Natural killer cell (primary cell): ENCODE measurements at regions not wholly inside any gene's neighbourhood (a gene's known extent, or its start where the extent isn't known, plus 50 kb on each side); places are given as distances from the start of the nearest gene placed in this dataset.
"Not testable (repeated sequence)": the region's sequence is repeated elsewhere in the genome, so short reads cannot be mapped to it uniquely, and the experiment has no call there.

Experiments
- ATAC-seq, 3 donors: fragments of 150-1000 bp in 2 of 3; fragments of 200-7000 bp in 1 of 3; cut with Tn5 transposase; 1 replicate in 1 of 3; 2 replicates in 2 of 3; pipeline ENCODE4 v1.10.0; 2021; ENCODE audit warnings: mild to moderate bottlenecking in 2 of 3, moderate library complexity in 2 of 3
- DNase-seq, 2 donors: peaks; one replicate each; pipeline versions ENCODE4 v3.0.0 to v3.0.0-alpha.2; 2013 to 2021; ENCODE audit warnings: mixed read lengths in 1 of 2
- H3K27ac ChIP-seq: one replicate; pipeline ENCODE4 v1.5.1; 2013; ENCODE audit warnings: mild to moderate bottlenecking, low read length
- H3K27me3 ChIP-seq: one replicate; pipeline ENCODE4 v1.6.1; 2013; ENCODE audit warnings: low read length; ENCODE audit not compliant: control insufficient read depth, insufficient read depth
- H3K36me3 ChIP-seq: one replicate; pipeline ENCODE4 v1.6.1; 2013; ENCODE audit warnings: low read length; ENCODE audit not compliant: control insufficient read depth, insufficient read depth
- H3K4me1 ChIP-seq: one replicate; pipeline ENCODE4 v1.6.1; 2013; ENCODE audit warnings: low read length; ENCODE audit not compliant: control insufficient read depth, insufficient read depth
- H3K4me3 ChIP-seq: one replicate; pipeline ENCODE4 v1.5.1; 2013; ENCODE audit warnings: low read length
- H3K9me3 ChIP-seq: one replicate; pipeline ENCODE4 v1.6.1; 2013; ENCODE audit warnings: low read length; ENCODE audit not compliant: control insufficient read depth, insufficient read depth
- H3K27ac Mint-ChIP-seq, 2 donors: one replicate each; pipeline ENCODE4 v1.8.0; 2022; ENCODE audit warnings: mild to moderate bottlenecking in 2 of 2, mixed read lengths in 2 of 2, moderate library complexity in 1 of 2
- H3K27me3 Mint-ChIP-seq, 2 donors: one replicate each; pipeline ENCODE4 v1.8.0; 2022; ENCODE audit warnings: low read depth in 2 of 2, mixed read lengths in 2 of 2
- H3K36me3 Mint-ChIP-seq: one replicate; pipeline ENCODE4 v1.8.0; 2022; ENCODE audit warnings: mixed read lengths
- H3K4me1 Mint-ChIP-seq, 2 donors: one replicate each; pipeline ENCODE4 v1.8.0; 2022; ENCODE audit warnings: mixed read lengths in 2 of 2
- H3K4me3 Mint-ChIP-seq: one replicate; pipeline ENCODE4 v1.8.0; 2022; ENCODE audit warnings: mild to moderate bottlenecking, moderate library complexity, mixed read lengths
- H3K9me3 Mint-ChIP-seq, 2 donors: one replicate each; pipeline ENCODE4 v1.8.0; 2022; ENCODE audit warnings: mixed read lengths in 2 of 2
- WGBS: methylation state at CpG from one replicate; pipeline ENCODE4 v1.1.7; 2013; ENCODE audit warnings: missing lambda C conversion rate; ENCODE audit not compliant: insufficient coverage; 5-methylcytosine and 5-hydroxymethylcytosine counted together
- intact Hi-C: fragments of 100-400 bp; cut with micrococcal nuclease; formaldehyde crosslinking; loops from one replicate; pipeline ENCODE4 v1.14.2; 2022

DNA sequence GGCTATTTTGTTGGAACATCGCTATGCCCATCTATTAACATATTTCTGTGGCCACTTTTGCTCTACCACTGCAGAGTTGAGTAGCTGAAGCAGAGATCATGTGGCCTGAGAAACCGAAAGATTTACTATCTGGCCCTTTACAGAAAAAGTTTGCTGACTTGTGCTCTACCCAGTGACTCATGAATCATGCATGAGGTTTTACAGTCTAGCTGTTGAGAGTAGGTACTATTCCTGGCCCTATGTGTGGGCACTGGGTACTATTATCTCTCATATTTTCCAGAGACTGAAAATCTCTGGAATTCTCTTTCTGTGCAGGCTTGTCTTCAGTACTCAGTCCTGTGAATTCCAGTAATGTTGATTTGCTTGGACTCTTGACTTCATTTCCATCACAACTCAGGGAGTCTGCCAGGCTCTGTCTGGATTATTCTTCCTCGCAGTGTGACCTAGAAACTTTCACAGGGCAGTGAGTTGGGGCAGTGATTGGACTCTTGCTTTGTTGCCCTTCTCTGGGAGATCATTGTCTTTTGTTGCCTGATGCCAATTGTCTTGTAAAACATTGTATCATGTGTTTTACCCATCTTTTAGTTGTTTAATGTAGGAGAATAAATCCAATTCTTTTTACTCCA is 121.3 kb upstream of the PRSS12 start:
- H3K27ac ChIP-seq, intact Hi-C loops, DNase-seq, H3K36me3 Mint-ChIP-seq, H3K9me3 Mint-ChIP-seq, H3K4me1 ChIP-seq, H3K4me3 Mint-ChIP-seq, ATAC-seq, H3K36me3 ChIP-seq, H3K27me3 ChIP-seq, H3K4me1 Mint-ChIP-seq, H3K27ac Mint-ChIP-seq, H3K9me3 ChIP-seq, H3K4me3 ChIP-seq, H3K27me3 Mint-ChIP-seq: not testable (repeated sequence)
- 87% methylated on average over 2 of the region's 3 CpGs for WGBS

- not testable (repeated sequence) for H3K4me3 Mint-ChIP-seq
Observed at GRCh38 chr4:118474771-118475170, 122.0 kb upstream of the PRSS12 start.

GRCh38 chr4:118475901-118476300 is 123.1 kb upstream of the PRSS12 start:
- H3K27ac ChIP-seq, H3K36me3 Mint-ChIP-seq, H3K9me3 ChIP-seq, DNase-seq, H3K4me1 ChIP-seq, intact Hi-C loops, H3K36me3 ChIP-seq, H3K27ac Mint-ChIP-seq, H3K9me3 Mint-ChIP-seq, H3K27me3 ChIP-seq, H3K27me3 Mint-ChIP-seq, H3K4me1 Mint-ChIP-seq, H3K4me3 Mint-ChIP-seq, ATAC-seq, H3K4me3 ChIP-seq: not testable (repeated sequence)
- no CpG with 5 or more reads among the region's 3 CpGs for WGBS

More at GRCh38 chr4:118474771-118475170, 122.0 kb upstream of the PRSS12 start:
- H3K9me3 ChIP-seq, ATAC-seq, DNase-seq, H3K36me3 Mint-ChIP-seq, H3K4me3 ChIP-seq, H3K4me1 ChIP-seq, H3K27ac Mint-ChIP-seq, intact Hi-C loops, H3K36me3 ChIP-seq, H3K27ac ChIP-seq, H3K9me3 Mint-ChIP-seq, H3K4me1 Mint-ChIP-seq, H3K27me3 Mint-ChIP-seq, H3K27me3 ChIP-seq: not testable (repeated sequence)

GRCh38 chr4:118477826-118478225 is 125.0 kb upstream of the PRSS12 start:
- DNase-seq, H3K9me3 ChIP-seq: not testable (repeated sequence)

GRCh38 chr4:118485801-118486314 is 133.1 kb upstream of the PRSS12 start:
- H3K36me3 ChIP-seq, intact Hi-C loops, H3K27me3 Mint-ChIP-seq, H3K9me3 ChIP-seq, H3K4me1 ChIP-seq, H3K4me1 Mint-ChIP-seq, H3K27me3 ChIP-seq, H3K27ac Mint-ChIP-seq, H3K4me3 ChIP-seq, DNase-seq, H3K27ac ChIP-seq, ATAC-seq, H3K36me3 Mint-ChIP-seq, H3K9me3 Mint-ChIP-seq, H3K4me3 Mint-ChIP-seq: not testable (repeated sequence)
- 88% methylated on average over 2 of the region's 3 CpGs for WGBS

More at GRCh38 chr4:118477826-118478225, 125.0 kb upstream of the PRSS12 start:
- H3K27me3 ChIP-seq, H3K27me3 Mint-ChIP-seq, ATAC-seq, H3K36me3 ChIP-seq, H3K4me3 ChIP-seq, H3K4me1 Mint-ChIP-seq, H3K27ac Mint-ChIP-seq, H3K36me3 Mint-ChIP-seq, H3K27ac ChIP-seq, intact Hi-C loops, H3K9me3 Mint-ChIP-seq, H3K4me1 ChIP-seq, H3K4me3 Mint-ChIP-seq: not testable (repeated sequence)

DNA sequence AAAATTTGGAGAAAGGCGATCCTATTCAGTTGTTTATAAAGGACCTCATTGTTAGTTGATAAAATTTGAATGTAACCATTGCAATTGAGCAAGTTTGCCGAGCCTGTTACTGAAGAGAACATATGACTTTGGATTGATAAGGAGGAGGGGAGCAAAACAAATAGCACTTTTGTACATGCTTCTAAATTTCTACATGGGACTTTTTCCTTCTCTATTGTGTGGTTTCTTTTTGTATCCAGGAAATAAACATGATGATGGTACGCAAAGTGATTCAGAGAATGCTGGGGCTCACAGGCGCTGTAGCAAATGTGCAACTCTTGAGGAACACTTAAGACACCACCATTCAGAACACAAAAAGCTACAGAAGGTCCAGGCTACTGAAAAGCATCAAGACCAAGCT is 140.2 kb upstream of the PRSS12 start:
- intact Hi-C loops, H3K27ac Mint-ChIP-seq, H3K27ac ChIP-seq, H3K9me3 ChIP-seq, H3K4me3 Mint-ChIP-seq, DNase-seq, H3K4me3 ChIP-seq, H3K9me3 Mint-ChIP-seq, H3K4me1 ChIP-seq, H3K4me1 Mint-ChIP-seq, H3K27me3 ChIP-seq, ATAC-seq, H3K36me3 Mint-ChIP-seq, H3K36me3 ChIP-seq, H3K27me3 Mint-ChIP-seq: not testable (repeated sequence)
- 100% methylated on average over 2 of the region's 4 CpGs for WGBS

DNA sequence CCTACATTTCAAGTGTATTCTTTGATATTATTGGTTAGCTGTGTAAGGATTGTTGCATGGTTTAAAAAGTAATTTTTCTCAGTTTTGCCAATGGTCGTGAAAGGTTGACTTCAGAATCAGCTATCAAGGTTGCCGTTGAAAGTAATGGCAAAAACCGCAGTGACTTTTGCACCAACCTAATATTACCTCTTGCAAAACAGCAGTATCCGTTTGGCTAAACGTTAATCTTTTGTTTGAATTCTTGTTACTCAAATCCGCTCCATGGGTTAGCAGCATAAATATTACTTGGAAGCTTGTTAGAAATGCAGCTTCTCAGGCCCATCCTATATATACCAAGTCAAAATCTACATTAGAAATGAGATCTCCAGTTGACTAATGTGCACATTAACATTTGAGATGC is 141.6 kb upstream of the PRSS12 start:
- H3K4me3 ChIP-seq, H3K27ac ChIP-seq, H3K4me1 Mint-ChIP-seq, H3K36me3 ChIP-seq, H3K27me3 ChIP-seq, H3K9me3 ChIP-seq, intact Hi-C loops, H3K27ac Mint-ChIP-seq, ATAC-seq, H3K4me3 Mint-ChIP-seq, H3K9me3 Mint-ChIP-seq, DNase-seq, H3K4me1 ChIP-seq, H3K36me3 Mint-ChIP-seq, H3K27me3 Mint-ChIP-seq: not testable (repeated sequence)
- 85% methylated on average over 5 of the region's 6 CpGs for WGBS

- H3K36me3 ChIP-seq, H3K27me3 ChIP-seq, ATAC-seq, H3K4me3 Mint-ChIP-seq, H3K36me3 Mint-ChIP-seq, intact Hi-C loops, H3K27me3 Mint-ChIP-seq, H3K4me3 ChIP-seq, H3K9me3 Mint-ChIP-seq, H3K27ac Mint-ChIP-seq, H3K4me1 ChIP-seq, H3K27ac ChIP-seq, DNase-seq, H3K9me3 ChIP-seq, H3K4me1 Mint-ChIP-seq: not testable (repeated sequence)
- 93% methylated on average over 4 of the region's 5 CpGs for WGBS
Observed at GRCh38 chr4:118502967-118503366, 150.2 kb upstream of the PRSS12 start.
